ENCODE measurements at regions not wholly inside any gene's neighbourhood (a gene's known extent, or its start where the extent isn't known, plus 50 kb on each side); places are given as distances from the start of the nearest gene placed in this dataset.

GRCh38 chr6:115767931-115768330, 292.8 kb downstream of the FRK start:
- Histone ChIP-seq H2AFZ (ENCODE audit: low read depth, low read length) (no peak overlapping the region), H4K20me1 (replicated peaks; ENCODE audit: control insufficient read depth, extremely low read depth, insufficient read depth, low read length) (no peaks in the 10 kb centered on the region), H3K4me1 (ENCODE audit: control insufficient read depth, extremely low read depth, insufficient read depth, low read length) (no peaks in the 10 kb centered on the region), H3K4me2 (ENCODE audit: insufficient read depth, low read length) (no peak overlapping the region), H3K9me3 (replicated peaks; ENCODE audit: control insufficient read depth, insufficient read depth, low read length) (peaks cover 4% of the 10 kb centered on the region), H3K4me3 (replicated peaks in 1 of 3; ENCODE audit: insufficient read depth in 1 of 3, low read depth in 1 of 3, low read length in 3 of 3) (no peak overlapping the region), H3K9me1 (replicated peaks; ENCODE audit: control insufficient read depth, extremely low read depth, insufficient read depth, low read length) (no peaks in the 10 kb centered on the region), H3K79me2 (ENCODE audit: control insufficient read depth, insufficient read depth, low read length) (no peaks in the 10 kb centered on the region), H3K9ac (replicated peaks; ENCODE audit: extremely low read depth, insufficient read depth, low read length) (no peak overlapping the region), H3K27me3 (ENCODE audit: control insufficient read depth in 2 of 2, insufficient read depth in 2 of 2, low read length in 2 of 2) (no peaks in the 10 kb centered on the region), H3K36me3 (ENCODE audit: control insufficient read depth in 2 of 2, extremely low read depth in 1 of 2, insufficient read depth in 2 of 2, low read length in 2 of 2) (no peaks in the 10 kb centered on the region), H3K27ac (ENCODE audit: insufficient read depth, low read depth, low read length) (no peak overlapping the region)
- dilution Hi-C loops (cut with MboI; ENCODE audit: extremely low pct_ligation_motif_present, low sequenced_read_pairs), result no loop called here
- POLR2A ChIA-PET, result no interaction called here
- FAIRE-seq, result no peak
- no TSS peak for BruUV-seq (replicated peaks)
- TF ChIP-seq GATA2 (IDR thresholded peaks at IDR 0.05; ENCODE audit: insufficient read depth, insufficient read length, low read depth, low read length) (no peak), CTCF (IDR thresholded peaks at IDR 0.05; ENCODE audit: extremely low read depth in 1 of 2, insufficient read depth in 1 of 2, low read depth in 1 of 2, low read length in 2 of 2) (no peak), MYC (IDR thresholded peaks at IDR 0.05; ENCODE audit: low read depth, low read length) (no peak), JUN (IDR thresholded peaks at IDR 0.05; ENCODE audit: borderline replicate concordance, insufficient read depth, insufficient read length, low read depth) (no peak), FOS (IDR thresholded peaks at IDR 0.05; ENCODE audit: borderline replicate concordance, insufficient read depth, low read length) (no peak), POLR2AphosphoS5 (IDR thresholded peaks at IDR 0.05; ENCODE audit: insufficient read depth, low read depth, low read length) (no peak), EZH2 (IDR thresholded peaks at IDR 0.05; ENCODE audit: borderline replicate concordance, low read depth, low read length, severe bottlenecking) (no peak), MAX (IDR thresholded peaks at IDR 0.05; ENCODE audit: insufficient read depth, insufficient read length) (no peak), POLR2A (IDR thresholded peaks at IDR 0.05; ENCODE audit: low read depth, low read length) (no peak)
- intact Hi-C loops (cut with micrococcal nuclease), result no loop called here
- DNase-seq (ENCODE audit: low read depth, low spot score), result no peak
- CTCF ChIA-PET, result no interaction called here
